H7 (cell line): ENCODE measurements at regions not wholly inside any gene's neighbourhood (a gene's known extent, or its start where the extent isn't known, plus 50 kb on each side); places are given as distances from the start of the nearest gene placed in this dataset.
"Not testable (repeated sequence)": the region's sequence is repeated elsewhere in the genome, so short reads cannot be mapped to it uniquely, and the experiment has no call there.

Experiments used
- DNase-seq: peaks from one replicate; pipeline ENCODE4 v3.0.0; 2012
- H3K27me3 ChIP-seq: 2 replicates; pipeline ENCODE4 v1.6.0; 2011; ENCODE audit warnings: mild to moderate bottlenecking, low read length; ENCODE audit not compliant: control insufficient read depth, insufficient read depth
- H3K36me3 ChIP-seq: replicated peaks from 2 replicates; pipeline ENCODE4 v1.5.1; 2011; ENCODE audit warnings: low read length; ENCODE audit not compliant: control insufficient read depth, insufficient read depth
- H3K4me3 ChIP-seq: 2 replicates; pipeline ENCODE4 v1.5.1; 2011; ENCODE audit warnings: low read depth, mild to moderate bottlenecking, control low read depth, low read length, moderate library complexity; ENCODE audit not compliant: insufficient read depth

DNA sequence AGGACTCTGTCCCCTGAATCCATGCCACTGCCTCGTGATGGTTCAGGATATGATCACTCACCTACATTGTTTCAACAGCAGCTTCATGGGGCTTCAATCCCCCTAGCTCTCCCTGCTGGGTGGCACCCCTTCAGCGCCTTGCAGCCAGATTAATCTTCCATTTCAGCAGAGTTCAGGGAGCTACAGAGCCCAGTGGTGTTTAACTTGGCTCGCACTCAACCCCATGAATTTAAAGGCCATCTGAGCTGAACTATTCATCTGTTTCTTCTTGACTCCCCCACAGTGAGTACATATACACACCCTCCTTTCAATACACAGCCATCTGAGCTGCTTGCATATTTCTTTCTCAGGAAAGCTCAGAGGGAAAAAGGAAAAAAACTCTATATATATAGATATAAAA lies 202.8 kb upstream of the C16orf82 start:
- no peak for DNase-seq
- no peak overlapping the region for H3K4me3 ChIP-seq
- H3K36me3 ChIP-seq, result no peaks in the 10 kb centered on the region
- no peaks in the 10 kb centered on the region for H3K27me3 ChIP-seq

DNA sequence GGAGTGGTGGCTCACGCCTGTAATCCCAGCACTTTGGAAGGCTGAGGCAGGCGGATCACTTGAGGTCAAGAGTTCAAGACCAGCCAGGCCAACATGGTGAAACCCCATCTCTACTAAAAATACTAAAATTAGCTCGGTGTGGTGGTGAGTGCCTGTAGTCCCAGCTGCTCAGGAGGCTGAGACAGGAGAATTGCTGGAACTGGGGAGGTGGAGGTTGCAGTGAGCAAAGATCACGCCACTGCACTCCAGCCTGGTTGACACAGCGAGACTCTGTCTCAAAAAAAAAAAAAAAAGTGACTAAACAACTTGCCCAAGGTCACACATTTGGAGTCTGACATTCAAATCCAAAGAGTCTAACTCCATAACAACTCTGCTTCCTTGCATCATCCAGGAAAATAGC lies 192.4 kb upstream of the C16orf82 start:
- H3K27me3 ChIP-seq, DNase-seq, H3K36me3 ChIP-seq, H3K4me3 ChIP-seq: not testable (repeated sequence)

- DNase-seq, result no peak
- H3K4me3 ChIP-seq, result no peak overlapping the region
- H3K36me3 ChIP-seq, result no peaks in the 10 kb centered on the region
- H3K27me3 ChIP-seq, result no peaks in the 10 kb centered on the region
Observed at GRCh38 chr16:26877421-26877820, 189.3 kb upstream of the C16orf82 start.

DNA sequence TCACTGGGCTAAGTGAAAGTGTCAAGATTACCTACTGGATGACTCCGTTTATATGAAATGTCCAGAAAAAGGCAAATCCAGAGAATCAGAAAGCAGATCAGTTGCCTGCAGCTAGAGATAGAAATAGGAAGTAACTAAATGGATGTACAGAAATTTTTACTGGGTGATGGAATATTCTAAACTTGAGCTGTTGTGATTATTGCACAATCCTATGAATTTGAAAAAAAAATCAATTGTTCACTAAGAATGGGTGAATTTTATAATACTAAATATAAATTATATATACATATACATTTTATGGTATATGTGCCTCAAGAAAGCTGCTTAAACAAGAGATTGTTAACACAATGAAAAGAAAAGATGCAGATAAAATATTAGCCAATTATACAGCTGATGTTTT lies 181.1 kb upstream of the C16orf82 start:
- no peaks in the 10 kb centered on the region for H3K27me3 ChIP-seq
- H3K36me3 ChIP-seq, result no peaks in the 10 kb centered on the region
- no peak for DNase-seq
- no peak overlapping the region for H3K4me3 ChIP-seq

DNA sequence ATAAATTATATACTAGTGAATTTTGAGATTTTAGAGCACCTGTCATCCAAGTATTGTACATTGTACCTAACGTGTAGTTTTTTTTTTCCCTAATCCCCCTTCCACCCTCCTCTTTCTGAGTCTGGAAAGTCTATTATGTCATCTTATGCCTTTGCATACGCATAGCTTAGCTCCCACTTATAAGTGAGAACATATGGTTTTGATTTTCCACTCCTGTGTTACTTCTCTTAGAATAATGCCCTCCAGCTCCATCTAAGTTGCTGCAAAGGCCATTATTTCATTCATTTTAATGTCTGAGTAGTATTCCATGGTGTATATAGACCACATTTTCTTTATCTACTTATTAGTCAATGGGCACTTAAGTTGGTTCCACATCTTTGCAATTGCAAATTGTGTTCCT lies 177.0 kb upstream of the C16orf82 start:
- Histone ChIP-seq H3K36me3 (no peaks in the 10 kb centered on the region), H3K4me3 (no peak overlapping the region), H3K27me3 (no peaks in the 10 kb centered on the region)
- DNase-seq, result no peak

GRCh38 chr16:26898200-26898599 lies 168.5 kb upstream of the C16orf82 start:
- Histone ChIP-seq H3K36me3 (no peaks in the 10 kb centered on the region), H3K4me3 (no peak overlapping the region), H3K27me3 (no peaks in the 10 kb centered on the region)
- no peak for DNase-seq

- DNase-seq, result no peak
- H3K36me3 ChIP-seq, result no peaks in the 10 kb centered on the region
- no peaks in the 10 kb centered on the region for H3K27me3 ChIP-seq
- H3K4me3 ChIP-seq, result no peak overlapping the region
Observed at GRCh38 chr16:26901196-26901861, 165.4 kb upstream of the C16orf82 start.

DNA sequence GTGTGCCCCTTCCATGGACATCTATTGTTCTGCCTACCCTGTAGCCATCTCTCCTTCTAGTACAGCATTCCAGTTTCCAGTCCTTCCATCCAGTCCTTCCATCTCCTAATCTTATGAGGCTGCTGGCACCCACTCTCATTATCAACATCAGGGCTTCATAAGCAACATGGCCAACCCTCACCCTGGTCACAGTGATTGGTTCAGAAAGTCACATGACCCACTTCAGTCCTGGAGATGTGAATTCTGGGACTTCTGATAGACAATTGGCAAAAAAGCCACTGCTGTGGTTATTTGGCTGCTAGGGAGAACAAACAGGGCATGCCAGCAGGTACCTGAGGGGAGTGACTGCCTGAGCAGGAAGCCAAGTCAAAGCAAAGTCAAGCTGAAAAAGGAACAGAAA lies 164.7 kb upstream of the C16orf82 start:
- H3K4me3 ChIP-seq, result no peak overlapping the region

GRCh38 chr16:26905336-26905735 lies 161.4 kb upstream of the C16orf82 start:
- Histone ChIP-seq H3K4me3 (no peak overlapping the region), H3K36me3 (no peaks in the 10 kb centered on the region), H3K27me3 (no peaks in the 10 kb centered on the region)
- DNase-seq, result no peak

More for the DNA sequence above, 164.7 kb upstream of the C16orf82 start:
- no peaks in the 10 kb centered on the region for H3K27me3 ChIP-seq
- H3K36me3 ChIP-seq, result no peaks in the 10 kb centered on the region
- DNase-seq, result no peak

GRCh38 chr16:26909623-26910022 lies 157.1 kb upstream of the C16orf82 start:
- no peaks in the 10 kb centered on the region for H3K36me3 ChIP-seq
- no peak for DNase-seq
- no peaks in the 10 kb centered on the region for H3K27me3 ChIP-seq
- H3K4me3 ChIP-seq, result no peak overlapping the region

GRCh38 chr16:26911436-26911835 lies 155.3 kb upstream of the C16orf82 start:
- H3K27me3 ChIP-seq, result no peaks in the 10 kb centered on the region
- H3K4me3 ChIP-seq, result no peak overlapping the region
- DNase-seq, result no peak
- no peaks in the 10 kb centered on the region for H3K36me3 ChIP-seq

DNA sequence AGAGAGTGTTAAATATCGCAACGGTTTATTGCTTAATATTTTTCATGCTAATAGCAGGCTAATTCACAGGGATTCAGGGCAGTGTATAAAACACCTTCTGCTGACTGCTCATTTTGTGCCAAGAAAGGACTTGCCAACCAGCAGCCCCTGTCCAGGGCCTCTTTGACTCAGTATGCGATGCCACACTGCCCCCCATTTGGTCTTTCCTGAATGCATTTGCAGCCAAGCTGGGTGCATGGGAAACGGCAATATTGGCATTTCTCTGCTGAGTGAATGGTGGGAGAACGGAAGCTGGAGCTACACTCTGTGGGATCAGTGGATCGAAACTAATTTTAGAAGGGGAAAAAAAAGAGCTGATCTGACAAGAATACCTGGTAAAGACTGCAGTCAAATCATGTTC lies 152.9 kb upstream of the C16orf82 start:
- Histone ChIP-seq H3K4me3 (no peak overlapping the region), H3K27me3 (no peaks in the 10 kb centered on the region), H3K36me3 (no peaks in the 10 kb centered on the region)
- DNase-seq, result no peak

- DNase-seq, result no peak
- no peaks in the 10 kb centered on the region for H3K36me3 ChIP-seq
- no peaks in the 10 kb centered on the region for H3K27me3 ChIP-seq
- no peak overlapping the region for H3K4me3 ChIP-seq
Observed at GRCh38 chr16:26930786-26931581, 135.7 kb upstream of the C16orf82 start.

DNA sequence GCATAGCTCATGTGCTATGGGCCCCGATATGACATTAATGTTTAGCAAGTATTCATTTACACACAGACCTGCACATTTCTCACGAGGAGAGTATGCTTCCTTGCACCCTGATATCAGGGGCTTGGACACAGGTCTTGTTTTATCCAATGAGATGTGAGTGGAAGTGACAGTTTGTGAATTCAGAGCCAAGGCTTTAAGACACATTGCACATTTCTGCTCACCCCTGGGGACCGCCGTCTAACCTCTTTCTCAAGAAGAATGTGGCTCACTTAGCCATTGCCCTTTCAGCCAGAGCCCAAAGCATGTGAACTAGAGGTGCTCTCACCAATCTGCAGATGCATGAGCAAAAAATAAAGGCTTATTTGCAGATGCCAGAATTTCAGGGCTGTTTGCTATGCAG lies 116.1 kb upstream of the C16orf82 start:
- no peak for DNase-seq
- peaks cover 2% of the 10 kb centered on the region; the same call in 1 of the 2 replicates for H3K27me3 ChIP-seq
- H3K36me3 ChIP-seq, result no peaks in the 10 kb centered on the region
- H3K4me3 ChIP-seq, result no peak overlapping the region

GRCh38 chr16:26951950-26952349 lies 114.8 kb upstream of the C16orf82 start:
- H3K4me3 ChIP-seq, result no peak overlapping the region
- H3K36me3 ChIP-seq, result no peaks in the 10 kb centered on the region
- no peak for DNase-seq
- H3K27me3 ChIP-seq, result peaks cover 2% of the 10 kb centered on the region; the same call in 1 of the 2 replicates
